ENCODE measurements at regions not wholly inside any gene's neighbourhood (a gene's known extent, or its start where the extent isn't known, plus 50 kb on each side); places are given as distances from the start of the nearest gene placed in this dataset.

GRCh38 chr12:124368421-124369032 is 73.6 kb downstream of the RFLNA start:
- no peak for DNase-seq (ENCODE audit: low spot score)

DNA sequence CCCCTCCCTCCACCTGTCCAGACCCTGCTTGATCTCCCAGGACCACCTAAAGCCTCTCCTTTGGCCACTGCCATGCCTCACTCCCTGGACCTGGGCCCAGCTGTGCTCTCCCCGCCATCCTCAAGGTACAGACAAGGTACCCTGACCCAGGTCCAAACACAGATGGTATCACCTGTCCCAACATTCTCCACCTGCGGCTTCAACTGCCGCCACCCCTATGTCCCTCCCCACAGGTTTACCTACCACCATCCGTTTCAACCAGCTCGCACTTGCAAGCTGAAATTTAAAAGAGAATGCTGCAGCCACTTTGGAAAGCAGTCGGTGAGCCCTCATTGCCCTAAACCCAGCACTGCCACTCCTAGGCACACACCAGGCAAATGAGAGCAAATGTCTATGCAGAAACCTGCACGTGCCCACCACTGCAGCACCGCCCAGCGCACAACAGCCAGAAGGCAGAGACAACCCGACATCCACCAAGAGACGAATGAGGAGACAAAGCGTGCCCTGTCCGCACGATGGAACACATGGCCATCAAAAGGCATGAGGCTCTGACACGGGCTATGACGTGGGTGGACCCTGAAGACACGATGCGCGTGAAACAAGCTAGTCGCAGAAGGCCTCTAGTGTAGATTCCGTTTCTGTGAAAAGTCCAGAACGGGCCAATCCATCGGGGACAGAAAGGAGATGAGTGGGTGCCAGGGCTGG is 71.0 kb downstream of the RFLNA start:
- no peak for DNase-seq (ENCODE audit: low spot score)
